Tibial nerve (tissue), 4 donors: ENCODE measurements at regions not wholly inside any gene's neighbourhood (a gene's known extent, or its start where the extent isn't known, plus 50 kb on each side); places are given as distances from the start of the nearest gene placed in this dataset.

ENCODE experiments used
- CTCF ChIP-seq, 5 experiments: fragments of 200-600 bp in 3 of 5; fragments of 450-650 bp in 2 of 5; sonication (generic) in 3 of 5; IDR thresholded peaks; one replicate each; pipeline ENCODE4 v1.5.1; 2016 to 2019; ENCODE audit warnings: antibody characterized with exemption in 5 of 5, mild to moderate bottlenecking in 3 of 5, moderate library complexity in 2 of 5
- EP300 ChIP-seq, 2 donors: sonication (generic); formaldehyde crosslinking; IDR thresholded peaks; one replicate each; pipeline ENCODE4 v1.6.1; 2017; ENCODE audit warnings: antibody characterized with exemption in 2 of 2, mild to moderate bottlenecking in 1 of 2
- POLR2A ChIP-seq, 2 donors: fragments of 450-650 bp; IDR thresholded peaks; one replicate each; pipeline ENCODE4 v1.6.1; 2017; ENCODE audit warnings: antibody characterized with exemption in 2 of 2, mild to moderate bottlenecking in 2 of 2, moderate library complexity in 2 of 2

DNA sequence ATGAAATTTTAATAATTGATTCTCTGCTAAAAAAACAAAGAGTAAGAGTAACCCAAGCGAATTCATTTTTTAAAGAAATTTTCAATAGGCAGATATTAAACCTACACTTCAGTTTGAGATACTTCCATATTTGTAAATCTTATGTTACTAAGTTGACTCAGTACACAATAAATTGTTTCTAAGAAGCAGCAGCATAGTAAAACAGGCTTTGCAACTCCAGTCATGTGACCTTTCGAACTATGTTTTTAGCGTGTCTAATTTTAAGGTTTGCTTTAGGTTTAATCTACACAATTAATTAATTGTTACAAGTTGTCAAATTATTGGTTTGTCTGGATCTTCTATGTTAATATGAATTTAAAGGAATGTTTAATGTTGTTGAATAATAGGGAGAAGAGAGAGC, 708.9 kb upstream of the CITED2 start:
- no peak for TF ChIP-seq CTCF (IDR thresholded peaks at IDR 0.05)
- no peak for TF ChIP-seq POLR2A (IDR thresholded peaks at IDR 0.05)
- TF ChIP-seq EP300 (IDR thresholded peaks at IDR 0.05) = no peak
